Ishikawa (cell line): ENCODE measurements at regions not wholly inside any gene's neighbourhood (a gene's known extent, or its start where the extent isn't known, plus 50 kb on each side); places are given as distances from the start of the nearest gene placed in this dataset.

Experiments used
- CEBPB ChIP-seq: IDR thresholded peaks from 2 replicates; pipeline ENCODE4 v1.6.1; 2012
- CREB1 ChIP-seq: IDR thresholded peaks from 2 replicates; pipeline ENCODE4 v1.6.1; 2012; ENCODE audit warnings: low read depth
- EGR1 ChIP-seq: IDR thresholded peaks from 2 replicates; pipeline ENCODE4 v1.6.1; 2012
- EP300 ChIP-seq: IDR thresholded peaks from 2 replicates; pipeline ENCODE4 v1.6.1; 2012; ENCODE audit warnings: borderline replicate concordance
- FOXM1 ChIP-seq: IDR thresholded peaks from 2 replicates; pipeline ENCODE4 v1.6.1; 2012; ENCODE audit warnings: low read depth, borderline replicate concordance
- MAX ChIP-seq: IDR thresholded peaks from 2 replicates; pipeline ENCODE4 v1.6.1; 2012
- NFIC ChIP-seq: IDR thresholded peaks from 2 replicates; pipeline ENCODE4 v1.6.1; 2012
- RAD21 ChIP-seq: IDR thresholded peaks from 2 replicates; pipeline ENCODE4 v1.6.1; 2012; ENCODE audit warnings: low read depth
- REST ChIP-seq: IDR thresholded peaks from 2 replicates; pipeline ENCODE4 v1.6.1; 2012; ENCODE audit warnings: low read depth, mild to moderate bottlenecking
- TAF1 ChIP-seq: IDR thresholded peaks from 2 replicates; pipeline ENCODE4 v1.6.1; 2012; ENCODE audit warnings: low read depth, mild to moderate bottlenecking
- TCF12 ChIP-seq: IDR thresholded peaks from 2 replicates; pipeline ENCODE4 v1.6.1; 2012; ENCODE audit warnings: low read depth
- TEAD4 ChIP-seq: IDR thresholded peaks from 2 replicates; pipeline ENCODE4 v1.6.1; 2012
- YY1 ChIP-seq: IDR thresholded peaks from 2 replicates; pipeline ENCODE4 v1.6.1; 2012; ENCODE audit warnings: low read depth
- ZBTB7A ChIP-seq: IDR thresholded peaks from 2 replicates; pipeline ENCODE4 v1.6.1; 2012; ENCODE audit warnings: low read depth
- TF ChIP-seq, protein P1 (sequence below): IDR thresholded peaks from 2 replicates; pipeline ENCODE4 v1.6.1; 2012

DNA sequence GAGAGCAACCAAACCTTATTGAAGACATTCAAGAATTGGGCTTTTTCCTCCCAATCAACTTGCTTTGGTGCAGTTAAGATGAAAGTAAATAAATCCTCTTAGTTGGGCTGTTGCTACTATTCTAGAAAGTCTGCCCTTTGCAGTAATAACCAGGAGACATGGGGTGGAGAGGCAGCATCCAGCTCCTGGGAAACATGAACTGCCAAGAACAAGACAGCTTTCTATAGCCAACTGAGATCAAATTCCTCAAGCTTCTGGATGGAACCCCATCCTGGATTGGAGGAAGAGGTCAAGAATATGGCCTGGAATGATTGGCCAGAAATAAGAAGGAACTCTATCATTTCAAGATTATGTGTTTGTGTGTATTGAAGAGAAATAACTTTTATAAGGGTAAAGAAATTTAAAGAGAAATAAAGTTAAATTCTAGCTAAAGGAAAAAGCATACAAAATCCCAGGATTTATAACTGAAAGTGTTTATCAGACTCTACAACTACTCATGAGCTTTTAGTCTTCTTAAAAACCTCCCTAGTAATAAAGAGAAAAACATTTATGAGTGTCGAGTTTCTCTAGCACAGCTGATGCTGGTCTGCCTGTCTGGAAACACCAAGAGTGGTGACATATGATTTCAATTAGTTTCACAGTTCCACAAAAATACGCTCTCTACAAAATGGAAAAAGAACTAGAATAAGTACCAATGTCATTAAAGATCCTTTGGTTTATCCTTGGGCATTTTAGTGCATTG, 70.1 kb upstream of the COL1A2 start:
- no peak for TF ChIP-seq TEAD4
- no peak for TF ChIP-seq YY1
- TF ChIP-seq TCF12 = no peak
- no peak for TF ChIP-seq TAF1
- no peak for TF ChIP-seq FOXM1
- TF ChIP-seq RAD21 = no peak
- TF ChIP-seq NFIC = no peak
- TF ChIP-seq ZBTB7A = no peak
- TF ChIP-seq MAX = no peak
- no peak for TF ChIP-seq CREB1
- no peak for TF ChIP-seq CEBPB

GRCh38 chr7:94325122-94325475, 69.6 kb upstream of the COL1A2 start:
- TF ChIP-seq MAX = no peak
- no peak for TF ChIP-seq RAD21
- no peak for TF ChIP-seq EP300
- no peak for TF ChIP-seq REST
- TF ChIP-seq TCF12 = no peak
- no peak for TF ChIP-seq TEAD4
- TF ChIP-seq CREB1 = no peak
- TF ChIP-seq CEBPB = no peak
- no peak for TF ChIP-seq TAF1
- no peak for TF ChIP-seq EGR1
- TF ChIP-seq NFIC = no peak
- no peak for TF ChIP-seq YY1
- no peak for TF ChIP-seq ZBTB7A
- no peak for TF ChIP-seq FOXM1
- TF ChIP-seq, protein P1, sequence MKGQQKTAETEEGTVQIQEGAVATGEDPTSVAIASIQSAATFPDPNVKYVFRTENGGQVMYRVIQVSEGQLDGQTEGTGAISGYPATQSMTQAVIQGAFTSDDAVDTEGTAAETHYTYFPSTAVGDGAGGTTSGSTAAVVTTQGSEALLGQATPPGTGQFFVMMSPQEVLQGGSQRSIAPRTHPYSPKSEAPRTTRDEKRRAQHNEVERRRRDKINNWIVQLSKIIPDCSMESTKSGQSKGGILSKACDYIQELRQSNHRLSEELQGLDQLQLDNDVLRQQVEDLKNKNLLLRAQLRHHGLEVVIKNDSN = no peak

GRCh38 chr7:94330269-94331020, 64.2 kb upstream of the COL1A2 start:
- TF ChIP-seq TAF1 (no peak), CREB1 (no peak), EGR1 (no peak), RAD21 (no peak), NFIC (no peak), TCF12 (no peak), REST (no peak), FOXM1 (no peak), TEAD4 (no peak), ZBTB7A (no peak), YY1 (no peak), MAX (no peak), EP300 (no peak), CEBPB (no peak)
- TF ChIP-seq, protein P1 = no peak

GRCh38 chr7:94332571-94332970, 62.1 kb upstream of the COL1A2 start:
- TF ChIP-seq EGR1 (no peak), CEBPB (no peak), NFIC (no peak)

GRCh38 chr7:94333810-94334209, 60.9 kb upstream of the COL1A2 start:
- TF ChIP-seq YY1 (no peak), TAF1 (no peak), ZBTB7A (no peak), CREB1 (no peak), NFIC (no peak), EP300 (no peak), RAD21 (no peak), FOXM1 (no peak), MAX (no peak), CEBPB (no peak)
